SU-DHL-6 (cell line): ENCODE measurements at regions not wholly inside any gene's neighbourhood (a gene's known extent, or its start where the extent isn't known, plus 50 kb on each side); places are given as distances from the start of the nearest gene placed in this dataset.

Experiments
- H2AFZ ChIP-seq: fragments of 200-600 bp; sonication (generic); 2 replicates; pipeline ENCODE4 v1.6.1; 2014; ENCODE audit warnings: low read depth, mild to moderate bottlenecking, moderate library complexity, mixed read lengths, antibody characterized with exemption, low read length; ENCODE audit not compliant: severe bottlenecking
- H3F3A ChIP-seq: fragments of 200-600 bp; shearing (Covaris generic); 2 replicates; pipeline ENCODE4 v1.6.0; 2016; ENCODE audit warnings: antibody characterized with exemption, mild to moderate bottlenecking; ENCODE audit not compliant: insufficient read depth
- H3K27ac ChIP-seq: fragments of 200-600 bp; sonication (generic); 2 replicates; pipeline ENCODE4 v1.5.1; 2016; ENCODE audit warnings: low read depth, mild to moderate bottlenecking, low read length, moderate library complexity, mixed read lengths
- H3K27me3 ChIP-seq: fragments of 200-600 bp; sonication (generic), shearing (Covaris generic); 2 replicates; pipeline ENCODE4 v1.6.0; 2014; ENCODE audit warnings: mild to moderate bottlenecking, low read length
- H3K36me3 ChIP-seq: fragments of 200-600 bp; sonication (generic); 2 replicates; pipeline ENCODE4 v1.6.1; 2014; ENCODE audit warnings: mild to moderate bottlenecking, low read length, mixed read lengths
- H3K4me2 ChIP-seq: fragments of 300-600, 200-600 bp; shearing (Covaris generic), sonication (generic); 2 replicates; pipeline ENCODE4 v1.6.0; 2014; ENCODE audit warnings: low read length, low read depth, mild to moderate bottlenecking; ENCODE audit not compliant: poor library complexity, severe bottlenecking
- H3K4me3 ChIP-seq: fragments of 200-600 bp; sonication (generic); 2 replicates; pipeline ENCODE4 v1.5.1; 2014; ENCODE audit warnings: antibody characterized with exemption, low read length, mild to moderate bottlenecking, mixed read lengths; ENCODE audit not compliant: insufficient read depth, poor library complexity, severe bottlenecking
- H3K79me2 ChIP-seq: fragments of 200-600 bp; sonication (generic); 2 replicates; pipeline ENCODE4 v1.6.1; 2014; ENCODE audit warnings: mild to moderate bottlenecking, low read length, moderate library complexity; ENCODE audit not compliant: insufficient read depth
- H3K9ac ChIP-seq: fragments of 200-600 bp; sonication (generic); 2 replicates; pipeline ENCODE4 v1.7.0; 2014; ENCODE audit warnings: mild to moderate bottlenecking, low read length
- H3K9me2 ChIP-seq: fragments of 200-600 bp; sonication (generic); replicated peaks from 2 replicates; pipeline ENCODE4 v1.6.1; 2014; ENCODE audit warnings: low read length; ENCODE audit not compliant: insufficient read depth
- H3K9me3 ChIP-seq: fragments of 200-600 bp; sonication (generic); 2 replicates; pipeline ENCODE4 v1.6.1; 2014; ENCODE audit warnings: low read length, mixed read lengths; ENCODE audit not compliant: insufficient read depth
- H4K20me1 ChIP-seq: fragments of 200-600 bp; sonication (generic); 2 replicates; pipeline ENCODE4 v1.6.1; 2014; ENCODE audit warnings: low read depth, mild to moderate bottlenecking, antibody characterized with exemption, low read length, moderate library complexity, mixed read lengths
- CTCF ChIP-seq: fragments of 200-600 bp; sonication (generic); IDR thresholded peaks from one replicate; pipeline ENCODE4 v1.5.1; 2017; ENCODE audit warnings: antibody characterized with exemption, mild to moderate bottlenecking, low read length, moderate library complexity; ENCODE audit not compliant: insufficient read depth, poor library complexity, severe bottlenecking
- EZH2phosphoT487 ChIP-seq: fragments of 200-600 bp; sonication (generic), shearing (Covaris generic); conservative IDR thresholded peaks from 2 replicates; pipeline ENCODE4 v1.6.1; 2018; ENCODE audit warnings: mild to moderate bottlenecking, antibody characterized with exemption, low read length, moderate library complexity, mixed read lengths

- Histone ChIP-seq H3K79me2 (no peaks in the 10 kb centered on the region), H3K36me3 (no peaks in the 10 kb centered on the region), H3K9me3 (no peaks in the 10 kb centered on the region), H3K27ac (no peak overlapping the region), H3K27me3 (no peaks in the 10 kb centered on the region), H3K4me2 (no peak overlapping the region), H2AFZ (no peak overlapping the region), H3K9ac (no peak overlapping the region), H3K9me2 (no peaks in the 10 kb centered on the region), H4K20me1 (no peaks in the 10 kb centered on the region), H3K4me3 (no peak overlapping the region), H3F3A (no peaks in the 10 kb centered on the region)
- TF ChIP-seq EZH2phosphoT487 (no peak), CTCF (no peak)
Measured at GRCh38 chr11:80466570-80466969, 1025.7 kb upstream of the TENM4 start.

GRCh38 chr11:80462211-80462610 lies 1021.4 kb upstream of the TENM4 start:
- Histone ChIP-seq H3K27me3 (no peaks in the 10 kb centered on the region), H3K4me2 (no peak overlapping the region), H3F3A (no peaks in the 10 kb centered on the region), H3K9me2 (no peaks in the 10 kb centered on the region), H3K9ac (no peak overlapping the region), H3K36me3 (no peaks in the 10 kb centered on the region), H3K27ac (no peak overlapping the region), H3K9me3 (no peaks in the 10 kb centered on the region), H2AFZ (no peak overlapping the region), H4K20me1 (no peaks in the 10 kb centered on the region), H3K4me3 (no peak overlapping the region), H3K79me2 (no peaks in the 10 kb centered on the region)
- TF ChIP-seq EZH2phosphoT487 (no peak), CTCF (no peak)

- Histone ChIP-seq H3K36me3 (no peaks in the 10 kb centered on the region), H4K20me1 (no peaks in the 10 kb centered on the region), H3K9ac (no peak overlapping the region), H3K79me2 (no peaks in the 10 kb centered on the region), H3K9me2 (no peaks in the 10 kb centered on the region), H3K27ac (no peak overlapping the region), H3K4me3 (no peak overlapping the region), H2AFZ (no peak overlapping the region), H3F3A (no peaks in the 10 kb centered on the region), H3K4me2 (no peak overlapping the region), H3K9me3 (no peaks in the 10 kb centered on the region), H3K27me3 (no peaks in the 10 kb centered on the region)
- no peak for TF ChIP-seq CTCF
- no peak for TF ChIP-seq EZH2phosphoT487
Measured at GRCh38 chr11:80458376-80458775, 1017.5 kb upstream of the TENM4 start.
